HEK293T (cell line): ENCODE measurements at regions not wholly inside any gene's neighbourhood (a gene's known extent, or its start where the extent isn't known, plus 50 kb on each side); places are given as distances from the start of the nearest gene placed in this dataset.

ENCODE experiments used
- ARNT ChIP-seq: fragments of 450-650 bp; IDR thresholded peaks from 2 replicates; pipeline ENCODE4 v1.6.1; 2017; ENCODE audit warnings: mild to moderate bottlenecking
- BHLHE40 ChIP-seq: fragments of 450-650 bp; IDR thresholded peaks from 2 replicates; pipeline ENCODE4 v1.6.1; 2016; ENCODE audit warnings: mild to moderate bottlenecking, moderate library complexity, borderline replicate concordance
- CTBP1 ChIP-seq: fragments of 450-650 bp; IDR thresholded peaks from 2 replicates; pipeline ENCODE4 v1.6.1; 2016; ENCODE audit warnings: borderline replicate concordance
- ELF4 ChIP-seq: fragments of 450-650 bp; IDR thresholded peaks from 2 replicates; pipeline ENCODE4 v1.6.1; 2017; ENCODE audit warnings: antibody characterized with exemption
- FOXM1 ChIP-seq: fragments of 450-650 bp; IDR thresholded peaks from 2 replicates; pipeline ENCODE4 v1.6.1; 2017; ENCODE audit warnings: mild to moderate bottlenecking, borderline replicate concordance
- HDGF ChIP-seq: fragments of 450-650 bp; IDR thresholded peaks from 2 replicates; pipeline ENCODE4 v1.6.1; 2017; ENCODE audit warnings: antibody characterized with exemption, borderline replicate concordance
- NFRKB ChIP-seq: fragments of 450-650 bp; IDR thresholded peaks from 2 replicates; pipeline ENCODE4 v1.6.1; 2016; ENCODE audit warnings: mild to moderate bottlenecking, moderate library complexity
- SP1 ChIP-seq: fragments of 450-650 bp; IDR thresholded peaks from 2 replicates; pipeline ENCODE4 v1.6.1; 2017
- SUZ12 ChIP-seq: fragments of 450-650 bp; IDR thresholded peaks from 2 replicates; pipeline ENCODE4 v1.6.1; 2016; ENCODE audit warnings: mild to moderate bottlenecking
- TARDBP ChIP-seq: fragments of 450-650 bp; IDR thresholded peaks from 2 replicates; pipeline ENCODE4 v1.6.1; 2016
- ZNF384 ChIP-seq: fragments of 450-650 bp; IDR thresholded peaks from 2 replicates; pipeline ENCODE4 v1.6.1; 2016

- TF ChIP-seq SP1 = no peak
- no peak for TF ChIP-seq BHLHE40
- no peak for TF ChIP-seq ARNT
- TF ChIP-seq HDGF = no peak
- TF ChIP-seq ZNF384 = no peak
- no peak for TF ChIP-seq SUZ12
- TF ChIP-seq FOXM1 = no peak
- TF ChIP-seq CTBP1 = no peak; the same call in 1 of the 2 replicates
- no peak for TF ChIP-seq ELF4
- TF ChIP-seq NFRKB = no peak
- TF ChIP-seq TARDBP = no peak
Observed at GRCh38 chr3:24628523-24629258, 134.0 kb upstream of the THRB start.
